H1 (cell line): ENCODE measurements at regions not wholly inside any gene's neighbourhood (a gene's known extent, or its start where the extent isn't known, plus 50 kb on each side); places are given as distances from the start of the nearest gene placed in this dataset.

Experiments
- CTCF ChIA-PET: fragments of 300-600 bp; sonication (Branson Sonifier 250); formaldehyde crosslinking; loops from one replicate; lab custom pipeline; 2021; ENCODE audit not compliant: partially characterized antibody; lab: Charles Lee
- POLR2A ChIA-PET: fragments of 300-600 bp; sonication (Branson Sonifier 250); formaldehyde crosslinking; loops from one replicate; lab custom pipeline; 2021; ENCODE audit warnings: inconsistent platforms; ENCODE audit not compliant: partially characterized antibody; lab: Charles Lee
- DNase-seq, 2 experiments: peaks; one replicate each; pipeline versions ENCODE4 v3.0.0 to v3.0.0-alpha.2; 2010 to 2022; ENCODE audit warnings: low spot score in 2 of 2, low read depth in 1 of 2, mixed read lengths in 1 of 2
- FAIRE-seq: peaks from 2 replicates; lab custom pipeline; 2011; peaks lifted over from hg19 to GRCh38; lab: Jason Lieb, UNC
- H2AFZ ChIP-seq: 2 replicates; pipeline ENCODE4 v1.8.1; 2012; ENCODE audit warnings: low read length, inconsistent platforms
- H2AK5ac ChIP-seq: 2 replicates; pipeline ENCODE4 v1.6.1; 2013; ENCODE audit warnings: low read depth, low read length
- H2BK120ac ChIP-seq: replicated peaks from 2 replicates; pipeline ENCODE3; 2013; ENCODE audit warnings: low read depth, low read length, inconsistent platforms
- H2BK12ac ChIP-seq: 2 replicates; pipeline ENCODE4 v1.6.1; 2013; ENCODE audit warnings: low read depth, low read length
- H2BK15ac ChIP-seq: 2 replicates; pipeline ENCODE4 v1.6.1; 2013; ENCODE audit warnings: low read length
- H2BK20ac ChIP-seq: 2 replicates; pipeline ENCODE4 v1.6.1; 2013; ENCODE audit warnings: low read length
- H2BK5ac ChIP-seq: 2 replicates; pipeline ENCODE4 v1.6.1; 2013; ENCODE audit warnings: low read depth, low read length
- H3K14ac ChIP-seq: 2 replicates; pipeline ENCODE4 v1.6.1; 2013; ENCODE audit warnings: inconsistent platforms; ENCODE audit not compliant: insufficient read length
- H3K18ac ChIP-seq: 2 replicates; pipeline ENCODE4 v1.6.1; 2013; ENCODE audit warnings: low read length; ENCODE audit errors: extremely low read depth
- H3K23ac ChIP-seq: 2 replicates; pipeline ENCODE4 v1.6.1; 2013; ENCODE audit warnings: inconsistent platforms; ENCODE audit not compliant: insufficient read length
- H3K23me2 ChIP-seq: 2 replicates; pipeline ENCODE4 v1.6.1; 2013; ENCODE audit warnings: low read depth, low read length
- H3K27ac ChIP-seq: 2 replicates; pipeline ENCODE4 v1.6.1; 2011; ENCODE audit warnings: low read depth, low read length, inconsistent platforms
- H3K27me3 ChIP-seq, 4 experiments: replicated peaks in 1 of 4; 1 replicate in 1 of 4; 2 replicates in 3 of 4; pipeline versions ENCODE4 v1.6.1 to v1.8.1; 2011 to 2013; ENCODE audit warnings: low read length in 3 of 4, mild to moderate bottlenecking in 3 of 4, inconsistent platforms in 2 of 4, mixed read lengths in 2 of 4, moderate library complexity in 1 of 4; ENCODE audit not compliant: control insufficient read depth in 3 of 4, insufficient read depth in 3 of 4; ENCODE audit errors: extremely low read depth in 1 of 4
- H3K36me3 ChIP-seq, 4 experiments: 2 replicates each; pipeline versions ENCODE4 v1.6.1 to v1.8.1; 2011 to 2013; ENCODE audit warnings: mild to moderate bottlenecking in 4 of 4, low read length in 3 of 4, moderate library complexity in 2 of 4, control low read depth in 1 of 4, inconsistent platforms in 1 of 4; ENCODE audit not compliant: insufficient read depth in 4 of 4, control insufficient read depth in 2 of 4
- H3K4ac ChIP-seq: replicated peaks from 2 replicates; pipeline ENCODE3; 2013; ENCODE audit warnings: low read length, low read depth, mixed read lengths, inconsistent platforms; ENCODE audit not compliant: insufficient read length
- H3K4me1 ChIP-seq, 4 experiments: replicated peaks in 1 of 4; 1 replicate in 1 of 4; 2 replicates in 3 of 4; pipeline versions ENCODE4 v1.6.1 to v1.8.1; 2011 to 2013; ENCODE audit warnings: low read length in 3 of 4, inconsistent platforms in 2 of 4, mixed read lengths in 1 of 4; ENCODE audit not compliant: insufficient read depth in 4 of 4, control insufficient read depth in 3 of 4
- H3K4me2 ChIP-seq, 2 experiments: 2 replicates each; pipeline versions ENCODE4 v1.6.1 to v1.8.1; 2011 to 2013; ENCODE audit warnings: low read depth in 2 of 2, low read length in 2 of 2, control low read depth in 1 of 2, inconsistent platforms in 1 of 2, mild to moderate bottlenecking in 1 of 2; ENCODE audit not compliant: insufficient read depth in 1 of 2
- H3K4me3 ChIP-seq, 4 experiments: fragments of 200-600, 300-600 bp in 1 of 4; sonication (generic), shearing (Covaris generic), sonication (Bioruptor Twin) in 1 of 4; 2 replicates each; pipeline versions ENCODE4 v1.5.1 to v1.8.1; 2011 to 2016; ENCODE audit warnings: low read length in 4 of 4, low read depth in 3 of 4, control low read depth in 2 of 4, inconsistent platforms in 2 of 4, mild to moderate bottlenecking in 2 of 4, mixed read lengths in 1 of 4, moderate library complexity in 1 of 4; ENCODE audit not compliant: insufficient read depth in 2 of 4; ENCODE audit errors: extremely low read depth in 1 of 4
- H3K56ac ChIP-seq: replicated peaks from 2 replicates; pipeline ENCODE3; 2013; ENCODE audit warnings: low read depth, mild to moderate bottlenecking, mixed read lengths, low read length, inconsistent platforms; ENCODE audit not compliant: insufficient read length
- H3K79me1 ChIP-seq: 2 replicates; pipeline ENCODE4 v1.6.1; 2013; ENCODE audit warnings: low read depth, low read length, control low read depth
- H3K79me2 ChIP-seq, 2 experiments: 2 replicates each; pipeline versions ENCODE4 v1.6.1 to v1.8.1; 2012 to 2013; ENCODE audit warnings: low read length in 2 of 2, mild to moderate bottlenecking in 2 of 2, inconsistent platforms in 1 of 2; ENCODE audit not compliant: insufficient read depth in 2 of 2, control insufficient read depth in 1 of 2
- H3K9ac ChIP-seq, 4 experiments: replicated peaks in 1 of 4; 1 replicate in 1 of 4; 2 replicates in 3 of 4; pipeline versions ENCODE4 v1.6.1 to v1.8.1; 2011 to 2013; ENCODE audit warnings: low read depth in 3 of 4, low read length in 3 of 4, control low read depth in 2 of 4, mild to moderate bottlenecking in 2 of 4, moderate library complexity in 2 of 4, inconsistent platforms in 1 of 4; ENCODE audit errors: extremely low read depth in 1 of 4
- H3K9me3 ChIP-seq, 2 experiments: 2 replicates each; pipeline versions ENCODE4 v1.6.1 to v1.8.1; 2012 to 2013; ENCODE audit warnings: mild to moderate bottlenecking in 2 of 2, moderate library complexity in 2 of 2, control low read depth in 1 of 2, inconsistent platforms in 1 of 2, low read depth in 1 of 2, low read length in 1 of 2, mixed read lengths in 1 of 2; ENCODE audit not compliant: insufficient read depth in 2 of 2
- H4K20me1 ChIP-seq, 2 experiments: replicated peaks in 1 of 2; 2 replicates each; pipeline versions ENCODE3 to v1.8.1; 2011 to 2013; ENCODE audit warnings: inconsistent platforms in 2 of 2, low read length in 2 of 2, mild to moderate bottlenecking in 1 of 2; ENCODE audit not compliant: insufficient read depth in 2 of 2, control insufficient read depth in 1 of 2
- H4K5ac ChIP-seq: 2 replicates; pipeline ENCODE4 v1.6.1; 2013; ENCODE audit warnings: low read length, low read depth, mixed read lengths, inconsistent platforms; ENCODE audit not compliant: insufficient read length
- H4K8ac ChIP-seq: 2 replicates; pipeline ENCODE4 v1.8.0; 2013; ENCODE audit warnings: mild to moderate bottlenecking, moderate library complexity, low read length, inconsistent platforms; ENCODE audit not compliant: insufficient read depth; ENCODE audit errors: extremely low read depth
- H4K91ac ChIP-seq: replicated peaks from 2 replicates; pipeline ENCODE3; 2013; ENCODE audit warnings: low read length, mixed read lengths, inconsistent platforms; ENCODE audit not compliant: insufficient read length
- CEBPB ChIP-seq: IDR thresholded peaks from 2 replicates; pipeline ENCODE4 v1.6.1; 2012; ENCODE audit warnings: low read depth, low read length
- FOSL1 ChIP-seq: IDR thresholded peaks from 2 replicates; pipeline ENCODE4 v1.6.1; 2011; ENCODE audit warnings: mild to moderate bottlenecking, low read depth, low read length, moderate library complexity; ENCODE audit not compliant: insufficient read depth
- WGBS, 2 experiments: shearing (Covaris generic) in 1 of 2; methylation state at CpG; one replicate each; pipeline versions ENCODE4 v1.1.6 to v1.1.7; 2013 to 2015; ENCODE audit warnings: low lambda C conversion rate in 2 of 2, mixed read lengths in 2 of 2, inconsistent platforms in 1 of 2, low coverage in 1 of 2, missing lambda C conversion rate in 1 of 2; ENCODE audit not compliant: insufficient replicate concordance in 2 of 2, insufficient coverage in 1 of 2, insufficient read length in 1 of 2; ENCODE audit errors: extremely low coverage in 1 of 2, missing lambda C conversion rate in 1 of 2; 5-methylcytosine and 5-hydroxymethylcytosine counted together

DNA sequence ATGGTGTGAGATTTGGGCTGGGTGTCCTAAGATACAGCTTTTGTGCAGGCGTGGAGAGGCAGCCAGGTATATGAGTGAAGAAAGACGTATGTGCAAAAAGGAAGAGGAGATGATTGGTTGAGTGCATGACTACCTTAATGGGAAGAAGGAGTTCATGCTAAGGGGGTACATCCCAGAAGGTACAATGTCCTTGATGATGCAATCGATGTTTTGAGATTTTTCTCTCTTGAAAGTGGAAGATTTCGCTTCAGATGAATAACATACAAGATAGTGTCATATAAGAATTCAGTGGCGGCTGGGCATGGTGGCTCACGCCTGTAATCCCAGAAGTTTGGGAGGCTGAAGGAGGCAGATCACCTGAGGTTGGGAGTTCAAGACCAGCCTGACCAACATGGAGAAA is 357.1 kb downstream of the KLF12 start:
- no peak overlapping the region for H3K4me2 ChIP-seq
- no peaks in the 10 kb centered on the region for H3K9me3 ChIP-seq
- H3K18ac ChIP-seq, result no peak overlapping the region
- H3K79me2 ChIP-seq, result no peaks in the 10 kb centered on the region
- POLR2A ChIA-PET, result no interaction called here
- CTCF ChIA-PET, result no interaction called here
- H2AFZ ChIP-seq, result no peak overlapping the region
- no peaks in the 10 kb centered on the region for H3K27me3 ChIP-seq
- H4K91ac ChIP-seq, result no peak overlapping the region
- no peak overlapping the region for H2BK5ac ChIP-seq
- no peak overlapping the region for H2BK12ac ChIP-seq
- H3K4me1 ChIP-seq, result no peaks in the 10 kb centered on the region
- no peaks in the 10 kb centered on the region for H4K20me1 ChIP-seq
- no peak overlapping the region for H3K14ac ChIP-seq
- no peak overlapping the region for H3K9ac ChIP-seq
- no peak overlapping the region for H2BK120ac ChIP-seq
- H4K8ac ChIP-seq, result no peak overlapping the region
- TF ChIP-seq CEBPB (peak; percentile 31; the same call in 1 of the 2 replicates), FOSL1 (no peak)
- no peak overlapping the region for H3K23ac ChIP-seq
- H4K5ac ChIP-seq, result no peak overlapping the region
- H3K36me3 ChIP-seq, result no peaks in the 10 kb centered on the region
- H3K4me3 ChIP-seq, result no peak overlapping the region
- H3K79me1 ChIP-seq, result no peaks in the 10 kb centered on the region
- no peak overlapping the region for H2AK5ac ChIP-seq
- no peak for FAIRE-seq
- no peak for DNase-seq
- WGBS, 2 experiments, result 91% methylated on average over 6 of the region's 6 CpGs; no CpG with 5 or more reads in 1 of the 2 experiments
- H3K27ac ChIP-seq, result no peak overlapping the region
- H2BK15ac ChIP-seq, result no peak overlapping the region
- no peak overlapping the region for H2BK20ac ChIP-seq
- H3K23me2 ChIP-seq, result no peaks in the 10 kb centered on the region
- no peak overlapping the region for H3K4ac ChIP-seq
- no peak overlapping the region for H3K56ac ChIP-seq
